NCI-H446 treated with DMSO at 0.1 percent for 48 hours (cell line): ENCODE measurements at regions not wholly inside any gene's neighbourhood (a gene's known extent, or its start where the extent isn't known, plus 50 kb on each side); places are given as distances from the start of the nearest gene placed in this dataset.

Experiments used
- DNase-seq: peaks from one replicate; lab custom pipeline; 2025; lab: John Stamatoyannopoulos, UW

- DNase-seq, result no peak
Observed at GRCh38 chr4:1476140-1476513, 69.9 kb upstream of the NKX1-1 start.

DNA sequence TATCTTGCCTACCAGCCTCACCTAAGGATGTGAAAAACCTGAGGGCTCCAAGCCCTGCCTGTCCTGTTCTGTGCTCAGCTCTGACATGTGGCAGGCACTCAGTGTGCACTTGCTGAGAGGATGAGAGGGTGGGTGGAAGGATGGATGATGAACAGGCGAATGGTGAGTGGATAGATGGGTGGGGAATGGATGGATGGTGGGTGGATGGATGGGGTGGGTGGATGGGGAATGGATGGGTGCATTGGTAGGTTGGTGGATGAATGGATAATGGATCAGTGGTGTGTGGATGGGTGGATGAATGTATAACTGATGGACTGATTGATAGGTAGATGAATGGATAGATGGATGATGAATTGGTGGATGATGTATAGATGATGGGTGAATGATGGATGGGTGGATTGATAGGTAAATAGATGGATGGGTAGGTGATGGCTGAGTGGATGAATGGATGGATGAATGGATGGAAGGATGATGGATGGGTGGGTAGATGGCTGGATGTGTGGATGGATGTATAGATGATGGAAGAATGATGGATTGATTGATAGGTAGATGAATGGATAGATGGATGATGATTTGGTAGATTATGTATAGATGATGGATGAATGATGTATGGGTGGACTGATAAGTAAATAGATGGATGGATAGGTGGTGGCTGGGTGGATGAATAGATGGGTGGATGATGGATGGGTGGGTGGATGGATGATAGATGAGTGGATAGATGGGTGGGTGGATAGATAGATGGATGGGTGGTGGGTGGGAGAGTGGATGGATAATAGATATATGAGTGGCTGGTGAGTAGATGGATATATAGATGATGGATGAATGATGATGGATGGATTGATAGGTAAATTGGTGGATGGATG, 69.3 kb upstream of the NKX1-1 start:
- DNase-seq, result no peak

GRCh38 chr4:1474126-1475090, 68.2 kb upstream of the NKX1-1 start:
- DNase-seq, result no peak

DNA sequence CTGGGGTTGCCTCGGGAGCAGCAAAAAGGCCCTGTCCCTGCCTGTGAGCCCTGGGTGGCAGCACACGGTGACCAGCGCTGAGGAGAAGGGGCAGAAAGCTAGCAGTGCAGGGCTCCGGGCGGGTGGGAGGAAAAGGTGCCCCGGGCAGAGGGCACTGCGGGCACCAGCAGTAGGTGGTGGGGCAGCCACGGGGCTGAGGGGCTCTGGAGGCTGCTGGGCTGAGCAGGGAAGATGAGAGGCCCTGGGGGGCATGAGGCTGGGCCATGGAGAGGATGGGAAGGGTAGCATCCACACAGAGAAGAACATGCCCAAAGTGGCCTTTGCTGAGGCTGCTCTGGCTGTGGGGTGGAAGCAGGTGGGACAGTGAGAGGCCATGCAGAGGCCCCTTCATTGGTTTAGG, 67.5 kb upstream of the NKX1-1 start:
- no peak for DNase-seq

GRCh38 chr4:1472911-1473518, 66.8 kb upstream of the NKX1-1 start:
- no peak for DNase-seq

GRCh38 chr4:1472148-1472797, 66.0 kb upstream of the NKX1-1 start:
- DNase-seq, result no peak

- DNase-seq, result no peak
Observed at GRCh38 chr4:1471443-1472147, 65.4 kb upstream of the NKX1-1 start.

DNA sequence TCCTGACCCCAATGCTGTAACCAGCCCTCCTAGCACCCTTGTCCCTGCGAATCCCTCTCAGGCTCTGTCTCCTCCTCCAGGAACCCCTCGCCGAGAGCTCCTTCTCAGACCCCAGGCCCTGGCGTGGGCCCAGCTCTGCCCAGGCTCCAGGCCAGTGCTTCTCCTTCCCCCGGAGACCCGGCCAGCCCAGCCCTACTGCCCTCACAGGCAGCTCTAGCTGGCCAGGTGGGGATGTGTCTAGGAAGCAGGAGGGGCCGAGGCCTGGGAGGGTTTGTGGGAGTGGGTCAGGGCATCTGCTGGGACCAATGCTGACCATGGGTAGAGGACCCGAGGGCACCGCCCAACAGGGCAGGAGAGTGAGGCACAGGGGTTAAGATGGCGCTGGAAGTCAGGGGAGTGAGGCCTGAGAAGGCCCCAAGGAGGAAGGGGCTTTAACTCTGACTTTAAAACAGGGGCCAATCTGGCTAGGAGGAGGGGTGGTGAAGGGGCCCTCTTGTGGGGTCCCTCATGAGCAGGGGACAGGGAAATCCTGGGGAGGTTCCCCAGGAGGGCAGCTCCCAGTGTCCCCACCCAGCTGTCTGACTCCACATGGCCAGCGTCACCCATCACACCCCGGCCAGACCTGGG, 64.7 kb upstream of the NKX1-1 start:
- DNase-seq, result no peak

DNA sequence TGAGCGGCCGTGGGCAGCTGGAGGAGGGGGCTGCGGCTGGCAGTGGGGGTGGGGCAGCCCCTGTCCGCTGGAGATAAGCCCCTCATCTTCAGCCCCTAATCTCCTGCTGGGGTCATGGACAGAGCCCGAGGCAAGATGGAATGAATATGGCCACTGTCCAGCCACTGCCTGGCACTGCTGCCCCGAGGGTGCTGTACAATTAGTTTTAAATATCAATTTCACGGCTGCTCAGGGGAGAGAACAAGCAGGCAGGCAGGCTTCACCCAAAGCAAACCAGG, 64.1 kb upstream of the NKX1-1 start:
- DNase-seq, result no peak

- no peak for DNase-seq
Observed at GRCh38 chr4:1469607-1470392, 63.6 kb upstream of the NKX1-1 start.

DNA sequence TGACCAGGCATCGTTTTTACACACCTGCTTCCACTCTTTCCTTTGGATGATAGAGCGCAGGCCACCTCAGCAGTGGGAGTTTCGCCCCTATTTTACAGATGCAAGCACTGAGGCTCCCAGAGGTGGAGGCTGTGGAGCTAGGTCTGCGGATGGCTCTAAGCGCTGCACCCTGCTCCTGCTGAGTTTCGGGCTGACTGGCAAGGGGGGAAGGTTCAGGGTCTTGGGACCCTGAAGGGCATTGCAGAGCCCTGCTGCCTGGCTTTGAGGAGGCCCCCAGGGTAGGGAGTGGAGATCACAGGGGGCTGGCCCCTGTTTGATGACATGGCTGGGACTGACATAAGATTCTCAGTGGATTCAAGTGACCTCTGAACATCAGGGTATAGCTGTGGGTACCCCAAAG, 62.8 kb upstream of the NKX1-1 start:
- no peak for DNase-seq

- no peak for DNase-seq
Observed at GRCh38 chr4:1467581-1468458, 61.6 kb upstream of the NKX1-1 start.

DNA sequence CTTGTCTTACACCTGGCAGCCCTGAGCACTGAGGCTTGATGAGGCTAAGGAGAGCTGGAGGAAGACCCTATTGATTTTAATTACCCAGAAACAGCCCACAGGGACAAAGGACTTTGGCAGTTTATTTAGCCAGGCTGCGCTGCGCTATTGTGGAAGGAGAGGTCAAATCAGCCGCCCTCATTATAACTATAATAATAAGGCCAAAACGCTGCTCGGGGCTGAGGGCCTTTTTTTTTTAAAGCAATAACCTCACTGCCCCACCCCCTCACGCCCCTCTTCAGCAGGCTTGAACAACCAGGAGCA, 60.6 kb upstream of the NKX1-1 start:
- DNase-seq, result no peak

DNA sequence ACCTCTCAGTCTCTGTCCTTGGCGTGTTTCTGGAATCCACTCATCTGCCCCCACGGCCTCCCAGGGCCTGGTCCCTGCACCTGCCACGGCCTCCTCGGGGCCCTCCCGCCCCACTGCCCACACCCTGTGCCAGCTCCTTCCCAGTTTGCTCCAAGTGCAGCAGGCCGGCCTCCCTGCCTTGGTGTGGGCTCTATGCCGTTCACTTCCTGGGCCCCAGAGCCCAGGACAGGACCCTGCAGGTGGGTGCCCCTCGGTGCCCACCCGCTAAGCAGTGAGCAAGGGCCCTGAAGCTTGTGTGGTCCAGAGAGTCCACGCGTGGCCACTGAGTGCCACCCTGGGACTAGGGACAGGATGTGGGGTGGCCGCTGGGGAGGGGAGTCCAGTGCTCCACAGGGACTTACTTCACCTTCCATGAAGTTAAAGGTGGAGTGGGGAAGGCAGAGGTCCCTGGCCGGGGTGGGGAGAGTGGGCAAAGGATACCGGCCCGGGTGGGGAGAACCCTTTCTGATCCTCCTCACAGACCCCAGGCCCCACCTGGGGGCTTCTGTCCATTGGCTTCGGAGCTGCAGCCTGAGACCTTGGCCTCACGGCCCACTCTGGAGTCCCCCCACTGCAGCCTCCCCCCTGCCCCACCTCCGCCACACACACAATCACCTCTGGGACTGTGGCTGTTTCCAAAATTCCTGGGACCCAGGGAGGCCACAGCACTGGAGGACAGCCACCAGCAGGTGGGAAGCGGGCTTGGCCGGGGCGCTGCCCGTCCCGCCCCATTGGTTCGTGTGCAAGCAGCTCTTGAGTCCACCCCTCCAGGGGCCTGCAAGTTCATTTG, 60.0 kb upstream of the NKX1-1 start:
- DNase-seq, result no peak

GRCh38 chr4:1465173-1466033, 59.2 kb upstream of the NKX1-1 start:
- DNase-seq, result no peak

GRCh38 chr4:1464581-1465171, 58.4 kb upstream of the NKX1-1 start:
- DNase-seq, result no peak

GRCh38 chr4:1463927-1464540, 57.8 kb upstream of the NKX1-1 start:
- no peak for DNase-seq
